Liver (tissue), 3 donors: ENCODE measurements at regions not wholly inside any gene's neighbourhood (a gene's known extent, or its start where the extent isn't known, plus 50 kb on each side); places are given as distances from the start of the nearest gene placed in this dataset.

Experiments used
- ATF3 ChIP-seq: IDR thresholded peaks from 2 replicates; pipeline ENCODE4 v1.6.1; 2016; ENCODE audit warnings: antibody characterized with exemption
- CTCF ChIP-seq: fragments of 150-350 bp; IDR thresholded peaks from 2 replicates; pipeline ENCODE4 v1.5.1; 2017; ENCODE audit warnings: improper control_type of control experiment, low read depth, low read length; ENCODE audit not compliant: missing input control
- JUND ChIP-seq, 2 donors: IDR thresholded peaks; 2 replicates each; pipeline ENCODE4 v1.6.1; 2016; ENCODE audit warnings: antibody characterized with exemption in 2 of 2
- MAX ChIP-seq: IDR thresholded peaks from 2 replicates; pipeline ENCODE4 v1.6.1; 2016; ENCODE audit warnings: antibody characterized with exemption
- REST ChIP-seq: IDR thresholded peaks from 2 replicates; pipeline ENCODE4 v1.6.1; 2016; ENCODE audit warnings: antibody characterized with exemption, mild to moderate bottlenecking
- SP1 ChIP-seq: IDR thresholded peaks from 2 replicates; pipeline ENCODE4 v1.6.1; 2018; ENCODE audit warnings: antibody characterized with exemption, mild to moderate bottlenecking
- ZBTB33 ChIP-seq: IDR thresholded peaks from 2 replicates; pipeline ENCODE4 v1.6.1; 2016; ENCODE audit warnings: antibody characterized with exemption
- donor health status: healthy.
- donor health status: healthy.

- TF ChIP-seq CTCF (no peak), ZBTB33 (no peak), JUND (IDR thresholded peaks at IDR 0.05) (no peak), REST (no peak), MAX (no peak), SP1 (no peak), ATF3 (no peak)
Observed at GRCh38 chr1:194807530-194808220, 1621.3 kb upstream of the B3GALT2 start.
